ENCODE measurements at regions not wholly inside any gene's neighbourhood (a gene's known extent, or its start where the extent isn't known, plus 50 kb on each side); places are given as distances from the start of the nearest gene placed in this dataset.

- no peaks in the 10 kb centered on the region for H3K4me1 ChIP-seq (ENCODE audit: control insufficient read depth, extremely low read depth, insufficient read depth, low read length)
- H3K79me2 ChIP-seq (ENCODE audit: control insufficient read depth, insufficient read depth, low read length): no peaks in the 10 kb centered on the region
- no peaks in the 10 kb centered on the region for H3K27me3 ChIP-seq (ENCODE audit: control insufficient read depth, extremely low read depth, insufficient read depth, low read length)
- H4K20me1 ChIP-seq (ENCODE audit: control insufficient read depth, extremely low read depth, insufficient read depth, low read length): no peaks in the 10 kb centered on the region
- no peak for TF ChIP-seq EZH2 (IDR thresholded peaks at IDR 0.05; ENCODE audit: low read length)
- no peak for TF ChIP-seq CTCF (optimal IDR thresholded peaks at IDR 0.05 in 1 of 3, IDR thresholded peaks at IDR 0.05 in 1 of 3, conservative IDR thresholded peaks at IDR 0.05 in 1 of 3; ENCODE audit: extremely low read depth in 1 of 3, insufficient read depth in 2 of 3, low read length in 3 of 3)
- no peaks in the 10 kb centered on the region for H3K9me1 ChIP-seq (ENCODE audit: control insufficient read depth, extremely low read depth, insufficient read depth, low read length)
- no peak overlapping the region for H3K4me3 ChIP-seq (ENCODE audit: control insufficient read depth in 2 of 3, extremely low read depth in 1 of 3, insufficient read depth in 2 of 3, low read depth in 1 of 3, low read length in 3 of 3)
- FAIRE-seq: no peak
- no peak for DNase-seq (ENCODE audit: low read depth, low spot score)
- H3K36me3 ChIP-seq (ENCODE audit: control insufficient read depth in 2 of 2, extremely low read depth in 1 of 2, insufficient read depth in 2 of 2, low read length in 2 of 2): peaks cover 0 to 6% of the 10 kb centered on the region in 2 experiments
- no peak overlapping the region for H3K4me2 ChIP-seq (ENCODE audit: control insufficient read depth, extremely low read depth, insufficient read depth, low read depth, low read length)
- H3K9ac ChIP-seq (ENCODE audit: control insufficient read depth, extremely low read depth, insufficient read depth, low read length): no peak overlapping the region
- no peaks in the 10 kb centered on the region for H3K9me3 ChIP-seq (ENCODE audit: control insufficient read depth, low read depth, low read length)
- dilution Hi-C loops (cut with MboI; ENCODE audit: extremely low pct_ligation_motif_present, low sequenced_read_pairs): no loop called here
- no peak overlapping the region for H3K27ac ChIP-seq (ENCODE audit: control insufficient read depth, insufficient read depth, low read length)
- H2AFZ ChIP-seq (ENCODE audit: control insufficient read depth, low read length): no peak overlapping the region
Measured at GRCh38 chr1:93764366-93764750, 82.7 kb upstream of the BCAR3 start.

- Histone ChIP-seq H3K9ac (ENCODE audit: control insufficient read depth, extremely low read depth, insufficient read depth, low read length) (no peak overlapping the region), H3K4me2 (ENCODE audit: control insufficient read depth, extremely low read depth, insufficient read depth, low read depth, low read length) (no peak overlapping the region), H3K9me3 (ENCODE audit: control insufficient read depth, low read depth, low read length) (no peaks in the 10 kb centered on the region), H3K4me3 (ENCODE audit: control insufficient read depth in 2 of 3, extremely low read depth in 1 of 3, insufficient read depth in 2 of 3, low read depth in 1 of 3, low read length in 3 of 3) (no peak overlapping the region), H3K36me3 (ENCODE audit: control insufficient read depth in 2 of 2, extremely low read depth in 1 of 2, insufficient read depth in 2 of 2, low read length in 2 of 2) (peaks cover 0 to 6% of the 10 kb centered on the region in 2 experiments), H3K27ac (ENCODE audit: control insufficient read depth, insufficient read depth, low read length) (no peak overlapping the region), H3K9me1 (ENCODE audit: control insufficient read depth, extremely low read depth, insufficient read depth, low read length) (no peaks in the 10 kb centered on the region), H3K4me1 (ENCODE audit: control insufficient read depth, extremely low read depth, insufficient read depth, low read length) (no peaks in the 10 kb centered on the region), H2AFZ (ENCODE audit: control insufficient read depth, low read length) (no peak overlapping the region), H3K27me3 (ENCODE audit: control insufficient read depth, extremely low read depth, insufficient read depth, low read length) (no peaks in the 10 kb centered on the region), H4K20me1 (ENCODE audit: control insufficient read depth, extremely low read depth, insufficient read depth, low read length) (no peaks in the 10 kb centered on the region), H3K79me2 (ENCODE audit: control insufficient read depth, insufficient read depth, low read length) (no peaks in the 10 kb centered on the region)
- DNase-seq (ENCODE audit: low read depth, low spot score) (no peak), FAIRE-seq (no peak)
- dilution Hi-C loops (cut with MboI; ENCODE audit: extremely low pct_ligation_motif_present, low sequenced_read_pairs): no loop called here
- TF ChIP-seq CTCF (optimal IDR thresholded peaks at IDR 0.05 in 1 of 3, IDR thresholded peaks at IDR 0.05 in 1 of 3, conservative IDR thresholded peaks at IDR 0.05 in 1 of 3; ENCODE audit: extremely low read depth in 1 of 3, insufficient read depth in 2 of 3, low read length in 3 of 3) (no peak), EZH2 (IDR thresholded peaks at IDR 0.05; ENCODE audit: low read length) (no peak)
Measured at GRCh38 chr1:93763704-93764365, 82.2 kb upstream of the BCAR3 start.
